Breast epithelium (tissue), 3 donors: ENCODE measurements at regions not wholly inside any gene's neighbourhood (a gene's known extent, or its start where the extent isn't known, plus 50 kb on each side); places are given as distances from the start of the nearest gene placed in this dataset.

Experiments
- POLR2A ChIP-seq: fragments of 450-650 bp; IDR thresholded peaks from one replicate; pipeline ENCODE4 v1.6.1; 2016; ENCODE audit warnings: antibody characterized with exemption, mild to moderate bottlenecking, moderate library complexity
- POLR2AphosphoS5 ChIP-seq, 3 donors: sonication (generic); formaldehyde crosslinking; IDR thresholded peaks; one replicate each; pipeline ENCODE4 v1.6.1; 2017; ENCODE audit warnings: antibody characterized with exemption in 3 of 3
- TF ChIP-seq, protein P1 (sequence below), 3 donors: fragments of 450-650 bp; IDR thresholded peaks; one replicate each; pipeline ENCODE4 v1.5.1; 2016 to 2017; ENCODE audit warnings: antibody characterized with exemption in 3 of 3, mild to moderate bottlenecking in 3 of 3, moderate library complexity in 3 of 3

DNA sequence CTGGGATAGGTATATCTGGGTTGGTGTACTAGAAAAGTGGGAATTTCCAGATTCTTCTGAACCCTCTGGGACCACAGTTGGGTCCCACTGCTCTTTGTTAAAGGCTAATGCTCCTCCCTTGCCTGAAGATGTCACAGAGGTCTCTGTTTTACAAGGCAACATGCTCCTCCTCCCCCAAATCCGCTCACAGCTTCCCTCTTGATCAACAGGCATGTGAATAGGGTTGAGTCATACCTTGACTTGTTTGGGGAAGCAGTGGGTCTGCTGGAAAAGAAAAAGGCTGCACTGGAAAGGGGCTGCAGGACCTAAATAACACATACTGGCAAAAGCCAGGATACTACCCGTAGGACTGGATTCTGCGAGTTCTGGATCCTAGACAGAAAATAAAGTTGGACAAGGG lies 165.4 kb upstream of the TMEM260 start:
- TF ChIP-seq, protein P1, sequence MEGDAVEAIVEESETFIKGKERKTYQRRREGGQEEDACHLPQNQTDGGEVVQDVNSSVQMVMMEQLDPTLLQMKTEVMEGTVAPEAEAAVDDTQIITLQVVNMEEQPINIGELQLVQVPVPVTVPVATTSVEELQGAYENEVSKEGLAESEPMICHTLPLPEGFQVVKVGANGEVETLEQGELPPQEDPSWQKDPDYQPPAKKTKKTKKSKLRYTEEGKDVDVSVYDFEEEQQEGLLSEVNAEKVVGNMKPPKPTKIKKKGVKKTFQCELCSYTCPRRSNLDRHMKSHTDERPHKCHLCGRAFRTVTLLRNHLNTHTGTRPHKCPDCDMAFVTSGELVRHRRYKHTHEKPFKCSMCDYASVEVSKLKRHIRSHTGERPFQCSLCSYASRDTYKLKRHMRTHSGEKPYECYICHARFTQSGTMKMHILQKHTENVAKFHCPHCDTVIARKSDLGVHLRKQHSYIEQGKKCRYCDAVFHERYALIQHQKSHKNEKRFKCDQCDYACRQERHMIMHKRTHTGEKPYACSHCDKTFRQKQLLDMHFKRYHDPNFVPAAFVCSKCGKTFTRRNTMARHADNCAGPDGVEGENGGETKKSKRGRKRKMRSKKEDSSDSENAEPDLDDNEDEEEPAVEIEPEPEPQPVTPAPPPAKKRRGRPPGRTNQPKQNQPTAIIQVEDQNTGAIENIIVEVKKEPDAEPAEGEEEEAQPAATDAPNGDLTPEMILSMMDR (IDR thresholded peaks at IDR 0.05): no peak
- no peak for TF ChIP-seq POLR2A
- no peak for TF ChIP-seq POLR2AphosphoS5 (IDR thresholded peaks at IDR 0.05)
